ENCODE measurements at regions not wholly inside any gene's neighbourhood (a gene's known extent, or its start where the extent isn't known, plus 50 kb on each side); places are given as distances from the start of the nearest gene placed in this dataset.

DNA sequence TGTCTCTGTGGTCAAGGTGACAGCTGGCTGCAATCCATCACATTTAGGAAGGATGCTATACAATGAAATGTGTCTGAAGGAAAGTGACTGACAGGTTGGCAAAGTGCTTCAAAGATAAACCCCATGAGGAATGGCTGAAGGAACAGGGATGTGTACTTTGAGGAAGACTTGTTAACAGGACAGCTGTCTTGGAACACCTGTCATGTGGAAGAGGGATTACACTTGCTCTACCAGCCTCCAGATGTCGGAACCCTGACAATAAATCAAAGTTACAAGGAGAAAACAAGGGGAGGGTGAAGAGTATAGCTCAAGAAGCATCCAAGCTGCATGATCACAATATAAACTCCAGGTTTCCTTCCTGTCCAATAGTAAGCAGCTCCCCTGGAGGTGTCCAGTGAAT, 147.8 kb upstream of the TMCC3 start:
- no peak overlapping the region for H3K4me2 ChIP-seq (ENCODE audit: low read length)
- no peaks in the 10 kb centered on the region for H3K9me2 ChIP-seq (ENCODE audit: insufficient read depth, low read length)
- no peaks in the 10 kb centered on the region for H3K9me3 ChIP-seq (ENCODE audit: low read length)

DNA sequence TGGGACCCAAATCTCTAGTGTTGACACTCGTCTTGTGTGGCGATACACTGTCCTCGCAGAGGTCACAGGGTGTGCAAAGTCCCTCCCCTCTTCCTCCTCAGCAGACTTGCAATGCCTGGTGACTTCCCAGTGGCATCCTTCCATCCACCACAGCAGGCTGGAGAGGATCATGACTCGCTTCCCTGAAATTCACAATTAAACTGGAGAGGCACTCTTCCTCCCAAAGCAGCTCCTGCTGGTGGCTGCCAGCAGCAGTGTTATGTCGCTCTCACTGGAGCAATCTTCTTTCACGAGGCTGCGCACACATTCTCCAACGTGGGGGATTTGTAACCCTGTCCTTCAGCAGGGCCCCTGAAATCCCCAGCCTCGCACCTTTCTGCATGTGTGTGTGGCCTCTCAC, 145.2 kb upstream of the TMCC3 start:
- TF ChIP-seq SMC3 (conservative IDR thresholded peaks at IDR 0.05; ENCODE audit: poor library complexity) (no peak), EZH2 (IDR thresholded peaks at IDR 0.05; ENCODE audit: borderline replicate concordance, insufficient read depth, low read length, poor library complexity, severe bottlenecking) (no peak), POLR2AphosphoS5 (IDR thresholded peaks at IDR 0.05) (no peak), TAF1 (IDR thresholded peaks at IDR 0.05; ENCODE audit: low read depth) (no peak), EP300 (conservative IDR thresholded peaks at IDR 0.05; ENCODE audit: poor library complexity, severe bottlenecking) (no peak), RAD21 (conservative IDR thresholded peaks at IDR 0.05) (no peak), MXI1 (conservative IDR thresholded peaks at IDR 0.05; ENCODE audit: poor library complexity, severe bottlenecking) (no peak)
- TF ChIP-seq, protein P1, sequence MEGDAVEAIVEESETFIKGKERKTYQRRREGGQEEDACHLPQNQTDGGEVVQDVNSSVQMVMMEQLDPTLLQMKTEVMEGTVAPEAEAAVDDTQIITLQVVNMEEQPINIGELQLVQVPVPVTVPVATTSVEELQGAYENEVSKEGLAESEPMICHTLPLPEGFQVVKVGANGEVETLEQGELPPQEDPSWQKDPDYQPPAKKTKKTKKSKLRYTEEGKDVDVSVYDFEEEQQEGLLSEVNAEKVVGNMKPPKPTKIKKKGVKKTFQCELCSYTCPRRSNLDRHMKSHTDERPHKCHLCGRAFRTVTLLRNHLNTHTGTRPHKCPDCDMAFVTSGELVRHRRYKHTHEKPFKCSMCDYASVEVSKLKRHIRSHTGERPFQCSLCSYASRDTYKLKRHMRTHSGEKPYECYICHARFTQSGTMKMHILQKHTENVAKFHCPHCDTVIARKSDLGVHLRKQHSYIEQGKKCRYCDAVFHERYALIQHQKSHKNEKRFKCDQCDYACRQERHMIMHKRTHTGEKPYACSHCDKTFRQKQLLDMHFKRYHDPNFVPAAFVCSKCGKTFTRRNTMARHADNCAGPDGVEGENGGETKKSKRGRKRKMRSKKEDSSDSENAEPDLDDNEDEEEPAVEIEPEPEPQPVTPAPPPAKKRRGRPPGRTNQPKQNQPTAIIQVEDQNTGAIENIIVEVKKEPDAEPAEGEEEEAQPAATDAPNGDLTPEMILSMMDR (IDR thresholded peaks at IDR 0.05; ENCODE audit: poor library complexity, severe bottlenecking): no peak
- TF ChIP-seq, protein P2, sequence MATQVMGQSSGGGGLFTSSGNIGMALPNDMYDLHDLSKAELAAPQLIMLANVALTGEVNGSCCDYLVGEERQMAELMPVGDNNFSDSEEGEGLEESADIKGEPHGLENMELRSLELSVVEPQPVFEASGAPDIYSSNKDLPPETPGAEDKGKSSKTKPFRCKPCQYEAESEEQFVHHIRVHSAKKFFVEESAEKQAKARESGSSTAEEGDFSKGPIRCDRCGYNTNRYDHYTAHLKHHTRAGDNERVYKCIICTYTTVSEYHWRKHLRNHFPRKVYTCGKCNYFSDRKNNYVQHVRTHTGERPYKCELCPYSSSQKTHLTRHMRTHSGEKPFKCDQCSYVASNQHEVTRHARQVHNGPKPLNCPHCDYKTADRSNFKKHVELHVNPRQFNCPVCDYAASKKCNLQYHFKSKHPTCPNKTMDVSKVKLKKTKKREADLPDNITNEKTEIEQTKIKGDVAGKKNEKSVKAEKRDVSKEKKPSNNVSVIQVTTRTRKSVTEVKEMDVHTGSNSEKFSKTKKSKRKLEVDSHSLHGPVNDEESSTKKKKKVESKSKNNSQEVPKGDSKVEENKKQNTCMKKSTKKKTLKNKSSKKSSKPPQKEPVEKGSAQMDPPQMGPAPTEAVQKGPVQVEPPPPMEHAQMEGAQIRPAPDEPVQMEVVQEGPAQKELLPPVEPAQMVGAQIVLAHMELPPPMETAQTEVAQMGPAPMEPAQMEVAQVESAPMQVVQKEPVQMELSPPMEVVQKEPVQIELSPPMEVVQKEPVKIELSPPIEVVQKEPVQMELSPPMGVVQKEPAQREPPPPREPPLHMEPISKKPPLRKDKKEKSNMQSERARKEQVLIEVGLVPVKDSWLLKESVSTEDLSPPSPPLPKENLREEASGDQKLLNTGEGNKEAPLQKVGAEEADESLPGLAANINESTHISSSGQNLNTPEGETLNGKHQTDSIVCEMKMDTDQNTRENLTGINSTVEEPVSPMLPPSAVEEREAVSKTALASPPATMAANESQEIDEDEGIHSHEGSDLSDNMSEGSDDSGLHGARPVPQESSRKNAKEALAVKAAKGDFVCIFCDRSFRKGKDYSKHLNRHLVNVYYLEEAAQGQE (IDR thresholded peaks at IDR 0.05; ENCODE audit: borderline replicate concordance): no peak
- no peaks in the 10 kb centered on the region for H3K36me3 ChIP-seq (ENCODE audit: insufficient read depth, low read length)
- no peak overlapping the region for H3K9ac ChIP-seq (ENCODE audit: low read length)
- no peak overlapping the region for H3K4me2 ChIP-seq (ENCODE audit: low read length)
- no peaks in the 10 kb centered on the region for H3K27me3 ChIP-seq (ENCODE audit: insufficient read depth, low read depth, low read length)
- no peak overlapping the region for H3K27ac ChIP-seq (ENCODE audit: low read length)
- H3F3A ChIP-seq (ENCODE audit: insufficient read depth, low read length, poor library complexity, severe bottlenecking): no peaks in the 10 kb centered on the region
- H3K9me3 ChIP-seq (ENCODE audit: low read length): no peaks in the 10 kb centered on the region
- no peaks in the 10 kb centered on the region for H3K9me2 ChIP-seq (ENCODE audit: insufficient read depth, low read length)
- H3K79me2 ChIP-seq (replicated peaks; ENCODE audit: insufficient read depth, low read length): no peaks in the 10 kb centered on the region
- no peaks in the 10 kb centered on the region for H4K20me1 ChIP-seq (ENCODE audit: insufficient read depth)
- H3K4me3 ChIP-seq (ENCODE audit: low read length): no peak overlapping the region
- H2AFZ ChIP-seq (ENCODE audit: low read depth, low read length): no peak overlapping the region

More for the DNA sequence above, 147.8 kb upstream of the TMCC3 start:
- no peaks in the 10 kb centered on the region for H3K36me3 ChIP-seq (ENCODE audit: insufficient read depth, low read length)
- TF ChIP-seq POLR2AphosphoS5 (IDR thresholded peaks at IDR 0.05) (peak; percentile 74), MXI1 (conservative IDR thresholded peaks at IDR 0.05; ENCODE audit: poor library complexity, severe bottlenecking) (no peak), EP300 (conservative IDR thresholded peaks at IDR 0.05; ENCODE audit: poor library complexity, severe bottlenecking) (peak; percentile 97)
- TF ChIP-seq, protein P2 (IDR thresholded peaks at IDR 0.05; ENCODE audit: borderline replicate concordance): peak; percentile 91
- H3K27ac ChIP-seq (ENCODE audit: low read length): peak overlapping the region; percentile 64
- H3K9ac ChIP-seq (ENCODE audit: low read length): peak overlapping the region; percentile 9
- no peaks in the 10 kb centered on the region for H4K20me1 ChIP-seq (ENCODE audit: insufficient read depth)
- H3K4me3 ChIP-seq (ENCODE audit: low read length): peak overlapping the region; percentile 28
- H2AFZ ChIP-seq (ENCODE audit: low read depth, low read length): no peak overlapping the region
- H3K79me2 ChIP-seq (replicated peaks; ENCODE audit: insufficient read depth, low read length): no peaks in the 10 kb centered on the region
- H3F3A ChIP-seq (ENCODE audit: insufficient read depth, low read length, poor library complexity, severe bottlenecking): no peaks in the 10 kb centered on the region
- no peaks in the 10 kb centered on the region for H3K27me3 ChIP-seq (ENCODE audit: insufficient read depth, low read depth, low read length)
